Activated CD4-positive, alpha-beta T cell treated with anti-CD3 and anti-CD28 coated beads for 4 hours (primary cell): ENCODE measurements at regions not wholly inside any gene's neighbourhood (a gene's known extent, or its start where the extent isn't known, plus 50 kb on each side); places are given as distances from the start of the nearest gene placed in this dataset.
"Not testable (repeated sequence)": the region's sequence is repeated elsewhere in the genome, so short reads cannot be mapped to it uniquely, and the experiment has no call there.

Experiments used
- DNase-seq, 2 donors: peaks; one replicate each; pipeline ENCODE4 v3.0.0-alpha.2; 2020

GRCh38 chr7:56218510-56218909 is 102.3 kb upstream of the NUPR2 start:
- no peak for DNase-seq

DNA sequence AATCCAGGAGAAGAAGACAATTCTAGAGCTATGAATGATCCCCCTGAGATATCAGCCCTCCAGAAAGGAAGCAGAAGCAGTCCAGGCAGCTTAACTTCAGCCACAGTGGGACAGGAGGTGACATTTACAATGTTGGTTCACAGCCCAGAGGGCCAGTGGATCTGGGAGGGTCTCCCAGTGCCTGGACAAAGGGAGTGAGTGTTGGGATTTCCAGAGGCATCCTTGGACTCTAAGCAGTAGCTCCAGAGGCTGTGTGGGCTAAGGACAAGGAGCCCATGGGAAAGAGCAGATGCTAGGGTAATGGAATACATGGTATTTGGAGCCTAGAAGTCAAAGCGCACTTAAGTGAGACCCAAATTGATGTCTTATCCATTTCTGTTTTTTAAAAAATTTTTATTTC is 97.4 kb upstream of the NUPR2 start:
- DNase-seq: no peak

- no peak for DNase-seq
Observed at GRCh38 chr7:56206420-56206819, 90.2 kb upstream of the NUPR2 start.

DNA sequence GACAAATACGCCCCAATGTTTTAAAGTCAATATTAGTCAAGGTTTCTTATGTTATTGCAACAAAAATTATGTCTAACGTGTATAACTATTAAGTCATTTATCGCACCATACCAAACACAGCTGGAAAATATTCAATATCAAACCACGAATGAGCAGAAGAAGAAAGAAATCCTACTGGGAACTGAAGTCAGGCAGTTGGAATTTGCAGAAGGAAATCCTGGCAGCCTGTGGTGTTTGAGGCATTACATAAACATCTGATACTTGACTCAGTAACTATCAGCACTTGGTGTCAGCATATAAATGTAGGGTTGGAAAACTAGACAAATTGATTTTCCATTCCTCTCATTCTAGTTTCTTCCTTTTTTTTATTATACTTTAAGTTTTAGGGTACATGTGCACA is 83.4 kb upstream of the NUPR2 start:
- no peak for DNase-seq

DNA sequence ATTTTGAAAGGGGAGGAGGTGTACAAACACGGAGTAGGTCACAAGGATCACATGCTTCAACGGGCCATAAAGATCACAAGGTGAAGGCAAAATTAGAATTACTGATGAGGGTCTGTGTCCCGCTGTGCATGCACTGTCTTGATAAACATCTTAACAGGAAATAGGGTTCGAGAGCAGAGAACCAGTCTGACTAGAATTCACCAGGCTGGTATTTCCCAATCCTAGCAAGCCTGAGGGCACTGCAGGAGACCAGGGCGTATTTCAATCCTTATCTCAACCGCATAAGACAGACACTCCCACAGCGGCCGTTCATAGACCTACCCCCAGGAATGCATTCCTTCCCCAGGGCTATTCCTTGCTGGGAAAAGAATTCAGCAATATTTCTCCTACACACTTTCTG is 80.0 kb upstream of the NUPR2 start:
- DNase-seq: not testable (repeated sequence)

GRCh38 chr7:56188823-56189346 is 72.7 kb upstream of the NUPR2 start:
- no peak for DNase-seq

DNA sequence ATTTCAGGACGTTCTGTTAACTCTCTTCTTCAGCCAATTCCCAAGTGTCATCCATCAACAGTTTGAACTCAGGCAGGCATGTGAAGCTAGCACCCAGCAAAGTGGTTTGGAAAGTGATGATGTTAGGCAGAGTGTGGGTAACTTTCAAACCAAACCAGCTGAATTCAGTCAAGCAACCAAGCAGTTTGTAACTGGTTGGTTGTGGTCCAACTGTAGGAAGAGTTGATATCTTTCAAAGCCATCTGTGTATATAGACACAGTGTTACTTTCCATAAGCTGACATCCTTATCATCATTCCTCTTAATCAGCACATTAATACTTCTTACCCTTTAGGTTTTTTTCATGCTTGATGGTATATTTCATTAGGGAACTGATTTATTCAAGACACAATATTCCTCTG is 72.2 kb upstream of the NUPR2 start:
- DNase-seq: no peak

GRCh38 chr7:56181010-56181409 is 64.8 kb upstream of the NUPR2 start:
- no peak for DNase-seq

GRCh38 chr7:56175771-56176170 is 59.6 kb upstream of the NUPR2 start:
- no peak for DNase-seq

GRCh38 chr7:56174875-56175760 is 58.9 kb upstream of the NUPR2 start:
- DNase-seq: no peak

DNA sequence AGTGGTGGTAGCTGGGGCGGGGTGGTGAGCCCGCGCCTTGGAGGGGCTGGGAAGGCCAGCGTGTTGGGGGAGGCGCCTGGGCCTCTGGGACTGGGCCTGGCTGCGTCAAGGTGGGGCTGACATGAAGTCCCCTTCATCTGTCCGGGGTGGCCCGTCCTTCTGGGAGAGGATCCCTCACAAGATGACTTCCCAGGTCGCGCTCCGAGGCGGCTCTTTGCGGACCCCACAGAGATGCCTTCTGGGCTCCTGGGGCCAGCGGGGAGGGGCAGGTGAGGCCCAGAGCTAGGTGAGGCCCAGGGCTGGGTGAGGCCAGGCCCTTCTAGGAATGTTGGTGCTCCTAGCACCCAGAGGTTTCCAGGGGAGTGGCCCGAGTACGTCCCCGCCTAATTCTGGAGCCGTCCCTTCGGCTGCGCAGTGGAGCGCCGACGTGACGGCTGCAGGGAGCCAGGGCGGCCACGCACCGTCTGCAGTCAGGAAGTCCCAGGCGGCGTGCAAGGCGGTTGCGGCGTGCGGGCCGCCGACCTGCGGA is 58.2 kb upstream of the NUPR2 start:
- no peak for DNase-seq
